ENCODE measurements at regions not wholly inside any gene's neighbourhood (a gene's known extent, or its start where the extent isn't known, plus 50 kb on each side); places are given as distances from the start of the nearest gene placed in this dataset.

DNA sequence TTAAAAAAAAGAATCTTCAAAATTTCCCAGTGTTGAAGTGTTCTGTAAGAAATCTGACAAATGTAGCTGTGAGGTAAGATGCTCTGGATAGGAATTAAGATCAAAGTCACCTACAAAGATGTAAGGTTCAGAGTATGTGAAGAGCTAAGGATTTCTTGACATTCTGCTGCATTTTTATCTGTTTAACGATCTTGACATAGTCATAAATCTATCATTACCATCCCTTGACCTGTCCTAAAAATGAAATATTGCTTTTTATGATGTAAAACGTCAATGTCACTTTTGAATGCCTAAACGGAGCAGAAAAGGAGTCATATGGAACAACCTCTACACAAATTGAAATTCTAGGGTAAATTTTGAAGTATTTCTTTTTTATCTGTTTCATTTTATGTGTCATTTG lies 939.3 kb downstream of the CDH18 start:
- Histone ChIP-seq H3K27ac (ENCODE audit: low read length) (no peak overlapping the region), H3K27me3 (ENCODE audit: control insufficient read depth, insufficient read depth, low read length) (no peaks in the 10 kb centered on the region), H3K36me3 (ENCODE audit: control insufficient read depth, insufficient read depth, low read length) (no peaks in the 10 kb centered on the region), H3K4me3 (ENCODE audit: low read depth in 2 of 2, low read length in 2 of 2) (no peak overlapping the region), H3K9me3 (ENCODE audit: control insufficient read depth, insufficient read depth, low read depth, low read length) (no peaks in the 10 kb centered on the region), H3K4me1 (ENCODE audit: control insufficient read depth, insufficient read depth, low read length) (peaks cover 5% of the 10 kb centered on the region; the same call in 1 of the 2 replicates)
- no TSS peak for BruUV-seq (replicated peaks)
- DNase-seq (ENCODE audit: low read depth, low spot score) (no peak), ATAC-seq (no peak)
- POLR2A ChIA-PET = no interaction called here
- CTCF ChIA-PET = no interaction called here
- in situ Hi-C loops (cut with HindIII; ENCODE audit: low pct_unique_long_range_greater_than_20kb, low sequenced_read_pairs) = no loop called here
- TF ChIP-seq CTCF (IDR thresholded peaks at IDR 0.05) = no peak
- TF ChIP-seq TCF7L2 (IDR thresholded peaks at IDR 0.05; ENCODE audit: low read depth, low read length) = no peak
- no peak for TF ChIP-seq REST (IDR thresholded peaks at IDR 0.05; ENCODE audit: insufficient read depth in 1 of 2, low read depth in 2 of 2, low read length in 1 of 2)
- TF ChIP-seq POLR2AphosphoS5 (IDR thresholded peaks at IDR 0.05; ENCODE audit: low read depth, low read length) = no peak
- TF ChIP-seq SIN3A (IDR thresholded peaks at IDR 0.05; ENCODE audit: borderline replicate concordance, insufficient read depth, low read depth, low read length) = no peak
- intact Hi-C loops (cut with micrococcal nuclease; ENCODE audit: unreplicated experiment) = no loop called here

DNA sequence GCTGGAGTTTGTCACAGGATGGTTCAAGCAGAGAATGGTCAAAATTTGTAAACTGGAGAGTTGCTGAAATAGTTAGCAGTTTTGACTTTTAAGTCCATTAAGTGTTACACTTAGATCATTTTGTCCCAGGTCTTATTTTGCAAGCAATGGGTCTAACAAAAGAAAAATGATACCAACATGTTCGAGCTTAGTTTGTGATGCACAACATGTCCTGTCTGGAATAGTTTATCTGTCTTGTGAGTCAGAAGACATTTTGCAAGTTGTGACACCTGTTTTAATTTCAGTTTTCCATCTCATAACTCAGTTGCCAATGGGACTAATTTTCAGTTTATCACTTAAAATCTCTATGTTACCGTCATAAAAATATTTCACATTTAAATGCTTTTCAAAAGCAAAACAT lies 929.8 kb downstream of the CDH18 start:
- ChIA-PET CTCF (no interaction called here), POLR2A (no interaction called here)
- intact Hi-C loops (cut with micrococcal nuclease; ENCODE audit: unreplicated experiment) = no loop called here
- H3K4me3 ChIP-seq (ENCODE audit: low read depth in 2 of 2, low read length in 2 of 2) = no peak overlapping the region
- H3K27me3 ChIP-seq (ENCODE audit: control insufficient read depth, insufficient read depth, low read length) = no peaks in the 10 kb centered on the region
- H3K9me3 ChIP-seq (ENCODE audit: control insufficient read depth, insufficient read depth, low read depth, low read length) = no peaks in the 10 kb centered on the region
- H3K4me1 ChIP-seq (ENCODE audit: control insufficient read depth, insufficient read depth, low read length) = no peaks in the 10 kb centered on the region
- DNase-seq (ENCODE audit: low read depth, low spot score) (no peak), ATAC-seq (no peak)
- no TSS peak for BruUV-seq (replicated peaks)
- H3K27ac ChIP-seq (ENCODE audit: low read length) = no peak overlapping the region
- in situ Hi-C loops (cut with HindIII; ENCODE audit: low pct_unique_long_range_greater_than_20kb, low sequenced_read_pairs) = no loop called here
- H3K36me3 ChIP-seq (ENCODE audit: control insufficient read depth, insufficient read depth, low read length) = no peaks in the 10 kb centered on the region
- TF ChIP-seq REST (IDR thresholded peaks at IDR 0.05; ENCODE audit: insufficient read depth in 1 of 2, low read depth in 2 of 2, low read length in 1 of 2) (no peak), POLR2AphosphoS5 (IDR thresholded peaks at IDR 0.05; ENCODE audit: low read depth, low read length) (no peak), SIN3A (IDR thresholded peaks at IDR 0.05; ENCODE audit: borderline replicate concordance, insufficient read depth, low read depth, low read length) (no peak), CTCF (IDR thresholded peaks at IDR 0.05) (no peak), TCF7L2 (IDR thresholded peaks at IDR 0.05; ENCODE audit: low read depth, low read length) (no peak)
